HG03066 (cell line): ENCODE measurements at regions not wholly inside any gene's neighbourhood (a gene's known extent, or its start where the extent isn't known, plus 50 kb on each side); places are given as distances from the start of the nearest gene placed in this dataset.

Source experiments
- ATAC-seq: cut with Tn5 transposase; IDR thresholded peaks from one replicate; pipeline ENCODE4 v1.9.1; 2021; ENCODE audit warnings: low read depth; ENCODE audit not compliant: unreplicated experiment

GRCh38 chr1:239861985-239862384, 229.7 kb upstream of the FMN2 start:
- no peak for ATAC-seq

- ATAC-seq: no peak
Measured at GRCh38 chr1:239868058-239868832, 223.4 kb upstream of the FMN2 start.

GRCh38 chr1:239870194-239870593, 221.5 kb upstream of the FMN2 start:
- no peak for ATAC-seq

- no peak for ATAC-seq
Measured at GRCh38 chr1:239872626-239873025, 219.1 kb upstream of the FMN2 start.

GRCh38 chr1:239874831-239875230, 216.9 kb upstream of the FMN2 start:
- no peak for ATAC-seq

- ATAC-seq: no peak
Measured at GRCh38 chr1:239879321-239880170, 212.1 kb upstream of the FMN2 start.

GRCh38 chr1:239882967-239883366, 208.7 kb upstream of the FMN2 start:
- no peak for ATAC-seq

- ATAC-seq: no peak
Measured at GRCh38 chr1:239884796-239885195, 206.9 kb upstream of the FMN2 start.

GRCh38 chr1:239886266-239886665, 205.4 kb upstream of the FMN2 start:
- ATAC-seq: no peak

GRCh38 chr1:239888639-239889038, 203.0 kb upstream of the FMN2 start:
- ATAC-seq: no peak

GRCh38 chr1:239891621-239892358, 199.9 kb upstream of the FMN2 start:
- no peak for ATAC-seq

- no peak for ATAC-seq
Measured at GRCh38 chr1:239892602-239893001, 199.1 kb upstream of the FMN2 start.

GRCh38 chr1:239893127-239893731, 198.5 kb upstream of the FMN2 start:
- no peak for ATAC-seq

- no peak for ATAC-seq
Measured at GRCh38 chr1:239896569-239896968, 195.1 kb upstream of the FMN2 start.

GRCh38 chr1:239896980-239897379, 194.7 kb upstream of the FMN2 start:
- ATAC-seq: no peak

GRCh38 chr1:239897458-239897857, 194.2 kb upstream of the FMN2 start:
- no peak for ATAC-seq

- peak; percentile 82 for ATAC-seq
Measured at GRCh38 chr1:239898062-239898730, 193.5 kb upstream of the FMN2 start.

GRCh38 chr1:239899747-239900146, 191.9 kb upstream of the FMN2 start:
- ATAC-seq: no peak

GRCh38 chr1:239906394-239906793, 185.3 kb upstream of the FMN2 start:
- ATAC-seq: no peak

GRCh38 chr1:239909898-239910297, 181.8 kb upstream of the FMN2 start:
- ATAC-seq: no peak
